ENCODE measurements at regions not wholly inside any gene's neighbourhood (a gene's known extent, or its start where the extent isn't known, plus 50 kb on each side); places are given as distances from the start of the nearest gene placed in this dataset.

DNA sequence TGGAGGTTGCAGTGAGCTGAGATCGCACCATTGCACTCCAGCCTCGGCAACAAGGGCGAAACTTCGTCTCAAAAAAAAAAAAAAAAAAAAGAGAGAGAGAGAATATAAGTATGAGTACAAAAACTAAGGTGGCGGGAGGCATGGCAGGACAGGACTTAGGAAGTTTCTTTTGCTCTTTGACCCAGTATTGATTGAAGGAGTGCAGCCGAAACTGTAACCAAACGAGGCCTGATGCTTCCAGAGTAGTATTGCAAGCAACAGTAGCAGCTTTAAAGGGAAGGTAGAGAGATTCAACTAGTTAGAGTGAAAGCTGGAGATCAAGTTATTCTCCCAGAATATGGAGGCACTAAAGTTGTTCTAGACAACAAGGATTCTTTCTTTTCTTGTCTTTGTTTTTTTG, 99.2 kb upstream of the CASZ1 start:
- no peak overlapping the region for H3K27ac Mint-ChIP-seq
- Histone ChIP-seq H3K27me3 (ENCODE audit: insufficient read depth, low read length, poor library complexity, severe bottlenecking) (no peaks in the 10 kb centered on the region), H3K4me1 (ENCODE audit: insufficient read depth, low read length) (no peaks in the 10 kb centered on the region), H3K27ac (ENCODE audit: low read depth, low read length) (no peak overlapping the region), H3K4me3 (ENCODE audit: low read length) (no peak overlapping the region), H3K36me3 (ENCODE audit: insufficient read depth, low read length) (no peaks in the 10 kb centered on the region), H3K9me3 (ENCODE audit: low read length) (no peaks in the 10 kb centered on the region)
- no peak overlapping the region for H3K4me3 Mint-ChIP-seq
- H3K36me3 Mint-ChIP-seq: no peaks in the 10 kb centered on the region
- H3K27me3 Mint-ChIP-seq: peaks cover 4 to 23% of the 10 kb centered on the region in 2 donors
- ChIA-PET POLR2A (no interaction called here), CTCF (no interaction called here)
- no peaks in the 10 kb centered on the region for H3K9me3 Mint-ChIP-seq
- DNase-seq: no peak
- no peaks in the 10 kb centered on the region for H3K4me1 Mint-ChIP-seq

DNA sequence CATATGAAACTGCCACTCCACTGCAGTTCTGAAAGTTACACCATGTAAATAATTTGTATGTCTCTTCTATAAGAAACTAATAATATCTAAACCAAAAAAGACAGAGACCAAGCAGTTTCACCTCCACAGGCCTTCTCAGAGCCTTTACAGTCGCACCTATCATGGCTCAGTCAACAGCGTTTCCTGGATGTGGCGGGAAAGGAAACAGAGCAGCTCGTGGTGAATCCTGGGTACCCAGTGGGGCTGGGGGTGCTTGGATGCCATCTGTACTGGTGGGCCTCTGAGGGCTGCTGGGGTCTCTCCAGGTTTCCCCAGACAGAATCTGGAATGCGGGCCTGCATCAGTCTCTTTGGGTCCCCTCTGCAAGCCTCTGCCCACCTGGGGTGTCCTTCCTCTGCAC, 100.2 kb upstream of the CASZ1 start:
- H3K36me3 ChIP-seq (ENCODE audit: insufficient read depth, low read length): no peaks in the 10 kb centered on the region
- no peak overlapping the region for H3K4me3 Mint-ChIP-seq
- no peaks in the 10 kb centered on the region for H3K9me3 Mint-ChIP-seq
- H3K27ac ChIP-seq (ENCODE audit: low read depth, low read length): no peak overlapping the region
- CTCF ChIA-PET: no interaction called here
- POLR2A ChIA-PET: no interaction called here
- H3K27me3 ChIP-seq (ENCODE audit: insufficient read depth, low read length, poor library complexity, severe bottlenecking): no peaks in the 10 kb centered on the region
- H3K9me3 ChIP-seq (ENCODE audit: low read length): no peaks in the 10 kb centered on the region
- no peak for DNase-seq
- H3K36me3 Mint-ChIP-seq: no peaks in the 10 kb centered on the region
- H3K4me1 ChIP-seq (ENCODE audit: insufficient read depth, low read length): no peaks in the 10 kb centered on the region
- no peak overlapping the region for H3K4me3 ChIP-seq (ENCODE audit: low read length)
- H3K27ac Mint-ChIP-seq: no peak overlapping the region
- peaks cover 0 to 13% of the 10 kb centered on the region in 2 donors for H3K27me3 Mint-ChIP-seq
- H3K4me1 Mint-ChIP-seq: no peaks in the 10 kb centered on the region

DNA sequence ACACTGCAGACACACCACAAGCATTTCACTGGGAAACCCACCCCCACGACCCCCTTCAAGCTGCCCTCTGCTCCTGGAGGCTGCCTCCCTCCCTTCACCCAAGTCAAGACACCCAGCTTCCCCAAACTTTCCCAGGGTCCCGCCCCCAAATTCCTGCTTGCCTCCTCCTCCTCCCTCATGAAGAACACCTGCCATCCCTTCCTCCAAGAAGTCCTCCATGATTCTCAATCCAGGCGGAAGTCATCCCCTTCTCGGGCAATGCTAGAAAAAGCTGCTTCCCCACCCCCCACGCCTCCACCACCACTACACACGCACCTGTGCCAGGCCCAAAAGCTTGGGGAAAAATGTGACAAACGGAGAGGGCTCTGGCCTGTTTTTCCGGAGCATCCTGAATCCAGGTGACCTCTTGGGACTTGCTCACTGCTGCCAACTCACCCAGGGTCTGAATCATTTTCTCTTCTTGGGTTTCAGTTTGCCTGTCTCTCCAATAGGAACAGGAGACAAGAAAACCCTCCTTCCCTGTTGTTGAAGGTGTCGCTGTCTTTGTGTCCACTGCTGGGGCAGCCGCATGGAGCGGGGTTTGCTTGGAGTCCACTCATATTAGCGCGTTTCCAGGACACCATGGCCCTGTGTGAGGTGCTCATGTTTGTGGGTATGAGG, 101.0 kb upstream of the CASZ1 start:
- DNase-seq: no peak
- peak overlapping the region in 2 of 8 donors; percentile 41 to 78 for H3K27ac Mint-ChIP-seq

GRCh38 chr1:10897981-10898728, 101.7 kb upstream of the CASZ1 start:
- Histone ChIP-seq H3K36me3 (ENCODE audit: insufficient read depth, low read length) (no peaks in the 10 kb centered on the region), H3K9me3 (ENCODE audit: low read length) (no peaks in the 10 kb centered on the region), H3K27me3 (ENCODE audit: insufficient read depth, low read length, poor library complexity, severe bottlenecking) (no peaks in the 10 kb centered on the region), H3K4me1 (ENCODE audit: insufficient read depth, low read length) (no peaks in the 10 kb centered on the region), H3K27ac (ENCODE audit: low read depth, low read length) (no peak overlapping the region), H3K4me3 (ENCODE audit: low read length) (no peak overlapping the region)
- H3K27ac Mint-ChIP-seq: peak overlapping the region in 1 of 8 donors; percentile 78
- no peak for DNase-seq
- H3K4me1 Mint-ChIP-seq: no peaks in the 10 kb centered on the region
- H3K9me3 Mint-ChIP-seq: no peaks in the 10 kb centered on the region
- H3K27me3 Mint-ChIP-seq: peaks cover 0 to 7% of the 10 kb centered on the region in 2 donors
- H3K4me3 Mint-ChIP-seq: peak overlapping the region in 1 of 7 donors; percentile 59
- CTCF ChIA-PET: no interaction called here
- H3K36me3 Mint-ChIP-seq: no peaks in the 10 kb centered on the region
- POLR2A ChIA-PET: no interaction called here

More for the DNA sequence above, 101.0 kb upstream of the CASZ1 start:
- POLR2A ChIA-PET: no interaction called here
- Mint-ChIP-seq H3K4me3 (peak overlapping the region in 1 of 7 donors; percentile 59), H3K9me3 (no peaks in the 10 kb centered on the region), H3K4me1 (no peaks in the 10 kb centered on the region), H3K36me3 (no peaks in the 10 kb centered on the region), H3K27me3 (peaks cover 0 to 8% of the 10 kb centered on the region in 2 donors)
- Histone ChIP-seq H3K27ac (ENCODE audit: low read depth, low read length) (no peak overlapping the region), H3K4me1 (ENCODE audit: insufficient read depth, low read length) (no peaks in the 10 kb centered on the region), H3K9me3 (ENCODE audit: low read length) (no peaks in the 10 kb centered on the region), H3K4me3 (ENCODE audit: low read length) (no peak overlapping the region), H3K36me3 (ENCODE audit: insufficient read depth, low read length) (no peaks in the 10 kb centered on the region), H3K27me3 (ENCODE audit: insufficient read depth, low read length, poor library complexity, severe bottlenecking) (no peaks in the 10 kb centered on the region)
- CTCF ChIA-PET: no interaction called here

- Mint-ChIP-seq H3K4me3 (no peak overlapping the region), H3K9me3 (no peaks in the 10 kb centered on the region), H3K36me3 (no peaks in the 10 kb centered on the region), H3K4me1 (peaks cover 5 to 7% (median 6%) of the 10 kb centered on the region in 3 donors), H3K27ac (no peak overlapping the region), H3K27me3 (peaks cover 0 to 5% of the 10 kb centered on the region in 2 donors)
- Histone ChIP-seq H3K4me3 (ENCODE audit: low read length) (no peak overlapping the region), H3K27me3 (ENCODE audit: insufficient read depth, low read length, poor library complexity, severe bottlenecking) (no peaks in the 10 kb centered on the region), H3K27ac (ENCODE audit: low read depth, low read length) (no peak overlapping the region), H3K4me1 (ENCODE audit: insufficient read depth, low read length) (peaks cover 5% of the 10 kb centered on the region), H3K9me3 (ENCODE audit: low read length) (no peaks in the 10 kb centered on the region), H3K36me3 (ENCODE audit: insufficient read depth, low read length) (no peaks in the 10 kb centered on the region)
- POLR2A ChIA-PET: no interaction called here
- CTCF ChIA-PET: interaction anchor here (2.6 kb wide), 1 partner anchor 11 kb away, joined by 9 read pairs; no protein-coding TSS in a partner anchor
- no peak for DNase-seq
Measured at GRCh38 chr1:10898921-10899320, 102.5 kb upstream of the CASZ1 start.

GRCh38 chr1:10899490-10900250, 103.2 kb upstream of the CASZ1 start:
- Mint-ChIP-seq H3K27me3 (peaks cover 0 to 3% of the 10 kb centered on the region in 2 donors), H3K27ac (no peak overlapping the region), H3K4me3 (no peak overlapping the region), H3K36me3 (no peaks in the 10 kb centered on the region), H3K9me3 (no peaks in the 10 kb centered on the region), H3K4me1 (peaks cover 13 to 14% (median 13%) of the 10 kb centered on the region in 3 donors)
- Histone ChIP-seq H3K36me3 (ENCODE audit: insufficient read depth, low read length) (no peaks in the 10 kb centered on the region), H3K4me1 (ENCODE audit: insufficient read depth, low read length) (peaks cover 13% of the 10 kb centered on the region), H3K27me3 (ENCODE audit: insufficient read depth, low read length, poor library complexity, severe bottlenecking) (no peaks in the 10 kb centered on the region), H3K27ac (ENCODE audit: low read depth, low read length) (no peak overlapping the region), H3K4me3 (ENCODE audit: low read length) (no peak overlapping the region), H3K9me3 (ENCODE audit: low read length) (no peaks in the 10 kb centered on the region)
- DNase-seq: no peak
- CTCF ChIA-PET: interaction anchor here (2.6 kb wide), 1 partner anchor 10 kb away, joined by 9 read pairs; no protein-coding TSS in a partner anchor
- POLR2A ChIA-PET: no interaction called here

DNA sequence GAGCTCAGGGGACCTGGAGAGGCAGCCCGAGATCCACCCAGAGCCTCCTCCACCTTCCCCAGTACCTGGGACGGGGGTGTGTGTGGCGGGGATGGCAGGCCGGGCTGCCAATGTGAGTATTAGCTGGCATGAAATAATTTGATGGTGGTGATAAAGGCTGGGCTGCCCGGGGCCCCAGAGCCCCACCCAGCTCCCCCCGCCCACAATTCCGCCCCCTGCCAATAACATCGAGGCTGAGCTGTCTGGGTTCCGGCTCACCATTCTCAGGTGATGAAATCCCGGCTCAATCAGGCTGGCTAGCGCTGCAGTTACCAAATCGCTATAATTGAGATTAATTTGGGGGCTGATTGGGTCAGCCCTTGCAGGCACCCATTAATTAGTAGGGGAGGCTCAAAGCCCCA, 103.8 kb upstream of the CASZ1 start:
- ChIA-PET POLR2A (no interaction called here), CTCF (interaction anchor here (2.6 kb wide), 1 partner anchor 9 kb away, joined by 9 read pairs; no protein-coding TSS in a partner anchor)
- H3K4me3 ChIP-seq (ENCODE audit: low read length): no peak overlapping the region
- H3K4me1 Mint-ChIP-seq: peaks cover 17 to 19% (median 18%) of the 10 kb centered on the region in 3 donors
- peaks cover 14% of the 10 kb centered on the region for H3K4me1 ChIP-seq (ENCODE audit: insufficient read depth, low read length)
- no peak for DNase-seq
- no peaks in the 10 kb centered on the region for H3K9me3 ChIP-seq (ENCODE audit: low read length)
- no peaks in the 10 kb centered on the region for H3K27me3 ChIP-seq (ENCODE audit: insufficient read depth, low read length, poor library complexity, severe bottlenecking)
- H3K27ac Mint-ChIP-seq: no peak overlapping the region
- no peaks in the 10 kb centered on the region for H3K36me3 ChIP-seq (ENCODE audit: insufficient read depth, low read length)
- H3K9me3 Mint-ChIP-seq: no peaks in the 10 kb centered on the region
- no peak overlapping the region for H3K4me3 Mint-ChIP-seq
- H3K27me3 Mint-ChIP-seq: peaks cover 2 to 3% of the 10 kb centered on the region in 2 donors
- H3K36me3 Mint-ChIP-seq: no peaks in the 10 kb centered on the region
- H3K27ac ChIP-seq (ENCODE audit: low read depth, low read length): no peak overlapping the region

GRCh38 chr1:10900691-10901090, 104.2 kb upstream of the CASZ1 start:
- ChIA-PET CTCF (interaction anchor here (2.6 kb wide), 1 partner anchor 9 kb away, joined by 9 read pairs; no protein-coding TSS in a partner anchor), POLR2A (no interaction called here)
- Histone ChIP-seq H3K9me3 (ENCODE audit: low read length) (no peaks in the 10 kb centered on the region), H3K27me3 (ENCODE audit: insufficient read depth, low read length, poor library complexity, severe bottlenecking) (no peaks in the 10 kb centered on the region), H3K4me3 (ENCODE audit: low read length) (no peak overlapping the region), H3K4me1 (ENCODE audit: insufficient read depth, low read length) (peaks cover 18% of the 10 kb centered on the region), H3K27ac (ENCODE audit: low read depth, low read length) (no peak overlapping the region), H3K36me3 (ENCODE audit: insufficient read depth, low read length) (no peaks in the 10 kb centered on the region)
- DNase-seq: no peak
- no peaks in the 10 kb centered on the region for H3K9me3 Mint-ChIP-seq
- peaks cover 1 to 2% of the 10 kb centered on the region in 2 donors for H3K27me3 Mint-ChIP-seq
- peaks cover 21 to 23% (median 23%) of the 10 kb centered on the region in 3 donors for H3K4me1 Mint-ChIP-seq
- no peak overlapping the region for H3K4me3 Mint-ChIP-seq
- H3K36me3 Mint-ChIP-seq: no peaks in the 10 kb centered on the region
- H3K27ac Mint-ChIP-seq: peak overlapping the region in 1 of 8 donors; percentile 66

Data from CD8-positive, alpha-beta memory T cell (primary cell).